CD4-positive, alpha-beta T cell (primary cell): ENCODE measurements at regions not wholly inside any gene's neighbourhood (a gene's known extent, or its start where the extent isn't known, plus 50 kb on each side); places are given as distances from the start of the nearest gene placed in this dataset.

Experiments used
- ATAC-seq: fragments of 200-7000 bp; cut with Tn5 transposase; one replicate; pipeline ENCODE4 v1.10.0; 2022; ENCODE audit warnings: mild to moderate bottlenecking; ENCODE audit not compliant: poor library complexity
- CTCF ChIA-PET: fragments of 350-600 bp; sonication (Branson Sonifier 250); formaldehyde crosslinking; loops from one replicate; lab custom pipeline; 2021; ENCODE audit warnings: antibody characterized with exemption, inconsistent platforms; lab: Charles Lee
- POLR2A ChIA-PET: fragments of 350-600 bp; sonication (Branson Sonifier 250); formaldehyde crosslinking; loops from one replicate; lab custom pipeline; 2021; ENCODE audit warnings: antibody characterized with exemption, inconsistent platforms; lab: Charles Lee
- DNase-seq, 14 experiments: peaks; one replicate each; pipeline ENCODE4 v3.0.0-alpha.2; 2013 to 2020; ENCODE audit warnings: mixed read lengths in 2 of 14
- H3K27ac ChIP-seq, 2 donors: one replicate each; pipeline versions ENCODE4 v1.5.1 to v1.7.0; 2013; ENCODE audit warnings: low read length in 2 of 2, low read depth in 1 of 2, mild to moderate bottlenecking in 1 of 2
- H3K27me3 ChIP-seq, 2 experiments: 1 replicate in 1 of 2; 2 replicates in 1 of 2; pipeline versions ENCODE4 v1.6.1 to v1.7.0; 2013; ENCODE audit warnings: low read length in 2 of 2, control low read depth in 1 of 2, mild to moderate bottlenecking in 1 of 2, moderate library complexity in 1 of 2; ENCODE audit not compliant: insufficient read depth in 2 of 2, control insufficient read depth in 1 of 2
- H3K36me3 ChIP-seq: one replicate; pipeline ENCODE4 v1.6.1; 2013; ENCODE audit warnings: low read length, control low read depth; ENCODE audit not compliant: insufficient read depth
- H3K4me1 ChIP-seq: one replicate; pipeline ENCODE4 v1.6.1; 2013; ENCODE audit warnings: low read length, control low read depth; ENCODE audit not compliant: insufficient read depth
- H3K4me3 ChIP-seq: one replicate; pipeline ENCODE4 v1.5.1; 2013; ENCODE audit warnings: mild to moderate bottlenecking, low read length, moderate library complexity
- H3K9me3 ChIP-seq, 2 experiments: 1 replicate in 1 of 2; 2 replicates in 1 of 2; pipeline versions ENCODE4 v1.6.1 to v1.7.0; 2013; ENCODE audit warnings: low read length in 2 of 2, mild to moderate bottlenecking in 2 of 2, control low read depth in 1 of 2, moderate library complexity in 1 of 2; ENCODE audit not compliant: control insufficient read depth in 1 of 2, insufficient read depth in 1 of 2
- H3K27ac Mint-ChIP-seq: one replicate; pipeline ENCODE4 v1.8.0; 2020; ENCODE audit warnings: mixed read lengths
- H3K27me3 Mint-ChIP-seq: one replicate; pipeline ENCODE4 v1.8.0; 2021; ENCODE audit warnings: mixed read lengths
- H3K36me3 Mint-ChIP-seq: one replicate; pipeline ENCODE4 v1.8.0; 2021; ENCODE audit warnings: low read depth, mixed read lengths
- H3K4me1 Mint-ChIP-seq: one replicate; pipeline ENCODE4 v1.8.0; 2021; ENCODE audit warnings: low read depth, mixed read lengths
- H3K4me3 Mint-ChIP-seq: one replicate; pipeline ENCODE4 v1.8.0; 2020; ENCODE audit warnings: mild to moderate bottlenecking, mixed read lengths
- H3K9me3 Mint-ChIP-seq: one replicate; pipeline ENCODE4 v1.8.0; 2020; ENCODE audit warnings: mixed read lengths
- CTCF ChIP-seq: fragments of 200-600 bp; IDR thresholded peaks from one replicate; pipeline ENCODE4 v1.8.0; 2022; ENCODE audit warnings: antibody characterized with exemption, mild to moderate bottlenecking
- intact Hi-C, 2 experiments: fragments of 100-400 bp; cut with DNase I in 1 of 2; cut with micrococcal nuclease in 1 of 2; formaldehyde crosslinking; loops; one replicate each; pipeline versions ENCODE4 v1.15.1 to v1.9.0; 2023 to 2025; cut with DNase I, micrococcal nuclease

GRCh38 chr3:157916672-157917071, 189.5 kb downstream of the SHOX2 start:
- H3K27ac Mint-ChIP-seq = no peak overlapping the region
- Histone ChIP-seq H3K36me3 (no peaks in the 10 kb centered on the region), H3K4me3 (no peak overlapping the region), H3K27ac (no peak overlapping the region), H3K4me1 (no peaks in the 10 kb centered on the region), H3K9me3 (no peaks in the 10 kb centered on the region), H3K27me3 (no peaks in the 10 kb centered on the region)
- ChIA-PET CTCF (no interaction called here), POLR2A (no interaction called here)
- DNase-seq (no peak), ATAC-seq (no peak)
- H3K27me3 Mint-ChIP-seq = no peaks in the 10 kb centered on the region
- no peaks in the 10 kb centered on the region for H3K9me3 Mint-ChIP-seq
- no peaks in the 10 kb centered on the region for H3K36me3 Mint-ChIP-seq
- no peaks in the 10 kb centered on the region for H3K4me1 Mint-ChIP-seq
- intact Hi-C loops = no loop called here
- no peak overlapping the region for H3K4me3 Mint-ChIP-seq
- no peak for TF ChIP-seq CTCF

- POLR2A ChIA-PET = no interaction called here
- no peak for ATAC-seq
- H3K4me3 ChIP-seq = no peak overlapping the region
- no peaks in the 10 kb centered on the region for H3K36me3 ChIP-seq
- Mint-ChIP-seq H3K4me3 (no peak overlapping the region), H3K27me3 (no peaks in the 10 kb centered on the region), H3K36me3 (no peaks in the 10 kb centered on the region), H3K9me3 (no peaks in the 10 kb centered on the region), H3K27ac (no peak overlapping the region), H3K4me1 (no peaks in the 10 kb centered on the region)
- no peaks in the 10 kb centered on the region for H3K27me3 ChIP-seq
- H3K27ac ChIP-seq = no peak overlapping the region
- no peak for DNase-seq
- H3K9me3 ChIP-seq = no peaks in the 10 kb centered on the region
- no peaks in the 10 kb centered on the region for H3K4me1 ChIP-seq
- TF ChIP-seq CTCF = no peak
- CTCF ChIA-PET = no interaction called here
- intact Hi-C loops = no loop called here
Measured at GRCh38 chr3:157914882-157915281, 191.3 kb downstream of the SHOX2 start.

- no peaks in the 10 kb centered on the region for H3K36me3 ChIP-seq
- POLR2A ChIA-PET = no interaction called here
- no peak overlapping the region for H3K4me3 ChIP-seq
- no peak for ATAC-seq
- no peak overlapping the region for H3K27ac Mint-ChIP-seq
- H3K4me3 Mint-ChIP-seq = no peak overlapping the region
- no peaks in the 10 kb centered on the region for H3K9me3 ChIP-seq
- no peaks in the 10 kb centered on the region for H3K4me1 Mint-ChIP-seq
- intact Hi-C loops = no loop called here
- H3K4me1 ChIP-seq = no peaks in the 10 kb centered on the region
- CTCF ChIA-PET = no interaction called here
- H3K36me3 Mint-ChIP-seq = no peaks in the 10 kb centered on the region
- no peak for DNase-seq
- H3K27ac ChIP-seq = no peak overlapping the region
- no peaks in the 10 kb centered on the region for H3K9me3 Mint-ChIP-seq
- TF ChIP-seq CTCF = no peak
- no peaks in the 10 kb centered on the region for H3K27me3 Mint-ChIP-seq
- no peaks in the 10 kb centered on the region for H3K27me3 ChIP-seq
Measured at GRCh38 chr3:157913741-157914150, 192.5 kb downstream of the SHOX2 start.
